KMS-11 (cell line): ENCODE measurements at regions not wholly inside any gene's neighbourhood (a gene's known extent, or its start where the extent isn't known, plus 50 kb on each side); places are given as distances from the start of the nearest gene placed in this dataset.
"Not testable (repeated sequence)": the region's sequence is repeated elsewhere in the genome, so short reads cannot be mapped to it uniquely, and the experiment has no call there.

Source experiments
- H2AFZ ChIP-seq: fragments of 200-600 bp; sonication (generic); 2 replicates; pipeline ENCODE4 v1.6.1; 2016; ENCODE audit warnings: antibody characterized with exemption, mixed run types, low read depth
- H3K27ac ChIP-seq: fragments of 200-600 bp; sonication (generic); 2 replicates; pipeline ENCODE4 v1.6.1; 2016; ENCODE audit warnings: mild to moderate bottlenecking, mixed run types
- H3K27me3 ChIP-seq: fragments of 200-600 bp; sonication (generic); 2 replicates; pipeline ENCODE4 v1.6.1; 2017; ENCODE audit warnings: mild to moderate bottlenecking, low read depth, mixed run types, moderate library complexity; ENCODE audit not compliant: insufficient read depth
- H3K36me3 ChIP-seq: fragments of 200-600 bp; sonication (generic); 2 replicates; pipeline ENCODE4 v1.6.1; 2017; ENCODE audit warnings: mild to moderate bottlenecking, mixed run types; ENCODE audit not compliant: insufficient read depth
- H3K4me1 ChIP-seq: fragments of 200-600 bp; sonication (generic); 2 replicates; pipeline ENCODE4 v1.6.1; 2016; ENCODE audit warnings: mild to moderate bottlenecking, low read depth, mixed run types; ENCODE audit not compliant: poor library complexity, severe bottlenecking
- H3K4me2 ChIP-seq: fragments of 200-600 bp; sonication (generic); 2 replicates; pipeline ENCODE4 v1.7.0; 2016; ENCODE audit warnings: mild to moderate bottlenecking, mixed run types
- H3K4me3 ChIP-seq: fragments of 200-600 bp; sonication (generic); IDR thresholded peaks from 2 replicates; pipeline ENCODE4 v1.6.1; 2017; ENCODE audit warnings: low read depth, low read length, mixed read lengths; ENCODE audit not compliant: insufficient read depth
- H3K79me2 ChIP-seq: fragments of 200-600 bp; sonication (generic); 2 replicates; pipeline ENCODE4 v1.6.1; 2016; ENCODE audit warnings: low read depth, mixed run types; ENCODE audit not compliant: insufficient read depth
- H3K9ac ChIP-seq: fragments of 200-600 bp; sonication (generic); 2 replicates; pipeline ENCODE4 v1.6.1; 2016; ENCODE audit warnings: mild to moderate bottlenecking, mixed run types
- H4K20me1 ChIP-seq: fragments of 200-600 bp; sonication (generic); 2 replicates; pipeline ENCODE4 v1.6.1; 2016; ENCODE audit warnings: mild to moderate bottlenecking, mixed run types; ENCODE audit not compliant: insufficient read depth
- CTCF ChIP-seq: fragments of 200-600 bp; sonication (generic); conservative IDR thresholded peaks from 2 replicates; pipeline ENCODE4 v1.6.1; 2017; ENCODE audit warnings: low read depth, mild to moderate bottlenecking, antibody characterized with exemption, low read length, moderate library complexity, mixed read lengths

- Histone ChIP-seq H3K4me2 (no peak overlapping the region), H4K20me1 (no peaks in the 10 kb centered on the region), H3K9ac (no peak overlapping the region), H3K27ac (no peak overlapping the region), H3K27me3 (no peaks in the 10 kb centered on the region), H3K4me1 (peaks cover 37% of the 10 kb centered on the region), H3K36me3 (no peaks in the 10 kb centered on the region), H3K4me3 (no peak overlapping the region), H3K79me2 (no peaks in the 10 kb centered on the region), H2AFZ (no peak overlapping the region)
- TF ChIP-seq CTCF: no peak
These were observed 436.3 kb upstream of the CBLB start for GRCh38 chr3:106305127-106305526.

- Histone ChIP-seq H3K4me3 (no peak overlapping the region), H3K27me3 (no peaks in the 10 kb centered on the region), H4K20me1 (no peaks in the 10 kb centered on the region), H3K4me1 (peaks cover 32% of the 10 kb centered on the region), H3K36me3 (no peaks in the 10 kb centered on the region), H3K4me2 (no peak overlapping the region), H3K79me2 (no peaks in the 10 kb centered on the region), H3K27ac (no peak overlapping the region), H2AFZ (no peak overlapping the region), H3K9ac (no peak overlapping the region)
- no peak for TF ChIP-seq CTCF
These were observed 437.1 kb upstream of the CBLB start for GRCh38 chr3:106305882-106306435.

GRCh38 chr3:106309274-106309673 is 440.5 kb upstream of the CBLB start:
- Histone ChIP-seq H3K36me3 (no peaks in the 10 kb centered on the region), H3K4me2 (no peak overlapping the region), H4K20me1 (no peaks in the 10 kb centered on the region), H3K27ac (no peak overlapping the region), H3K27me3 (no peaks in the 10 kb centered on the region), H3K9ac (no peak overlapping the region), H3K4me3 (no peak overlapping the region), H3K79me2 (no peaks in the 10 kb centered on the region), H3K4me1 (peaks cover under 1% of the 10 kb centered on the region), H2AFZ (no peak overlapping the region)
- no peak for TF ChIP-seq CTCF

- H3K27me3 ChIP-seq, H3K4me2 ChIP-seq, H2AFZ ChIP-seq, H3K27ac ChIP-seq, H3K4me3 ChIP-seq, H3K36me3 ChIP-seq, H3K9ac ChIP-seq, H4K20me1 ChIP-seq, H3K79me2 ChIP-seq, H3K4me1 ChIP-seq: not testable (repeated sequence)
These were observed 441.0 kb upstream of the CBLB start for GRCh38 chr3:106309798-106310197.

GRCh38 chr3:106317141-106318055 is 448.6 kb upstream of the CBLB start:
- no peak for TF ChIP-seq CTCF
- no peaks in the 10 kb centered on the region for H3K27me3 ChIP-seq
- no peaks in the 10 kb centered on the region for H3K4me1 ChIP-seq
- H3K79me2 ChIP-seq: no peaks in the 10 kb centered on the region
- H3K27ac ChIP-seq: no peak overlapping the region
- H3K9ac ChIP-seq: no peak overlapping the region
- no peak overlapping the region for H3K4me3 ChIP-seq
- no peaks in the 10 kb centered on the region for H3K36me3 ChIP-seq
- H4K20me1 ChIP-seq: no peaks in the 10 kb centered on the region
- H2AFZ ChIP-seq: no peak overlapping the region
- no peak overlapping the region for H3K4me2 ChIP-seq

- H3K27ac ChIP-seq, H4K20me1 ChIP-seq, H3K4me1 ChIP-seq, H2AFZ ChIP-seq, H3K79me2 ChIP-seq, H3K9ac ChIP-seq, H3K36me3 ChIP-seq, H3K4me2 ChIP-seq, H3K4me3 ChIP-seq, H3K27me3 ChIP-seq: not testable (repeated sequence)
These were observed 452.6 kb upstream of the CBLB start for GRCh38 chr3:106321438-106321837.
